WERI-Rb-1 (cell line): ENCODE measurements at regions not wholly inside any gene's neighbourhood (a gene's known extent, or its start where the extent isn't known, plus 50 kb on each side); places are given as distances from the start of the nearest gene placed in this dataset.
"Not testable (repeated sequence)": the region's sequence is repeated elsewhere in the genome, so short reads cannot be mapped to it uniquely, and the experiment has no call there.

Experiments
- DNase-seq: peaks from one replicate; pipeline ENCODE4 v3.0.0-alpha.2; 2020
- H3K27ac ChIP-seq: fragments of 250-450 bp; sonication (Bioruptor Pico); 2 replicates; pipeline ENCODE4 v1.5.1; 2020; ENCODE audit warnings: mild to moderate bottlenecking, moderate library complexity
- H3K27me3 ChIP-seq: fragments of 250-450 bp; sonication (Bioruptor Pico); 2 replicates; pipeline ENCODE4 v1.5.1; 2021; ENCODE audit warnings: mild to moderate bottlenecking, low read depth, moderate library complexity; ENCODE audit not compliant: insufficient read depth, severe bottlenecking
- H3K36me3 ChIP-seq: fragments of 250-450 bp; sonication (Bioruptor Pico); 2 replicates; pipeline ENCODE4 v1.5.1; 2020; ENCODE audit warnings: mild to moderate bottlenecking, moderate library complexity
- H3K4me3 ChIP-seq: 2 replicates; pipeline ENCODE4 v1.5.1; 2011; ENCODE audit warnings: low read depth, mild to moderate bottlenecking, control low read depth, low read length
- H3K9me3 ChIP-seq: fragments of 250-450 bp; sonication (Bioruptor Pico); 2 replicates; pipeline ENCODE4 v1.5.1; 2021; ENCODE audit warnings: mild to moderate bottlenecking, moderate library complexity; ENCODE audit not compliant: severe bottlenecking
- CTCF ChIP-seq: IDR thresholded peaks from 2 replicates; pipeline ENCODE4 v1.5.1; 2011; ENCODE audit warnings: low read depth, mild to moderate bottlenecking, control low read depth, inconsistent platforms, low read length

- H3K27ac ChIP-seq = no peak overlapping the region
- H3K27me3 ChIP-seq = no peaks in the 10 kb centered on the region
- no peaks in the 10 kb centered on the region for H3K36me3 ChIP-seq
- no peak overlapping the region for H3K4me3 ChIP-seq
- no peak for DNase-seq
- no peak for TF ChIP-seq CTCF
- no peaks in the 10 kb centered on the region for H3K9me3 ChIP-seq
Measured at GRCh38 chr5:112552216-112552615, 133.1 kb upstream of the EPB41L4A start.

DNA sequence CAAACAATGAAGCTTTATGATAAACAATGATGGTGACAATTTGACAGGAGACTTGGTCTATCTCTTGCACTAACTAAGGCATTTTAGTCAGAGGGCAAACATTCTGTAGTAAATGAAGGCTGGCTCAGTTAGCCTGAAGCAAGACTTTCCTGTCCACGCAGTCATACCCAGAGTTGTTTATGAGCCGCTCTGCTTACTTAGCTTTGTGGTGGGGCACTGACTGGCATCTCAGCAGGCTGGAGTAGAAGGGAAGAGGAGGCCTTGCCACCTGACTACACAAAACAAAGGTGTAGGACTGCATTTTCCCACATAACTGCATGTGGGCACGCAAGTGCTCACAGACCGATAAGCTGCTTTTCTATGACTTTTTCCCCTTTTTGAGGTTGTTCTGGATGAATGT is 133.7 kb upstream of the EPB41L4A start:
- no peak overlapping the region for H3K27ac ChIP-seq
- no peaks in the 10 kb centered on the region for H3K9me3 ChIP-seq
- DNase-seq = no peak
- H3K27me3 ChIP-seq = no peaks in the 10 kb centered on the region
- H3K4me3 ChIP-seq = no peak overlapping the region
- no peaks in the 10 kb centered on the region for H3K36me3 ChIP-seq
- TF ChIP-seq CTCF = no peak

DNA sequence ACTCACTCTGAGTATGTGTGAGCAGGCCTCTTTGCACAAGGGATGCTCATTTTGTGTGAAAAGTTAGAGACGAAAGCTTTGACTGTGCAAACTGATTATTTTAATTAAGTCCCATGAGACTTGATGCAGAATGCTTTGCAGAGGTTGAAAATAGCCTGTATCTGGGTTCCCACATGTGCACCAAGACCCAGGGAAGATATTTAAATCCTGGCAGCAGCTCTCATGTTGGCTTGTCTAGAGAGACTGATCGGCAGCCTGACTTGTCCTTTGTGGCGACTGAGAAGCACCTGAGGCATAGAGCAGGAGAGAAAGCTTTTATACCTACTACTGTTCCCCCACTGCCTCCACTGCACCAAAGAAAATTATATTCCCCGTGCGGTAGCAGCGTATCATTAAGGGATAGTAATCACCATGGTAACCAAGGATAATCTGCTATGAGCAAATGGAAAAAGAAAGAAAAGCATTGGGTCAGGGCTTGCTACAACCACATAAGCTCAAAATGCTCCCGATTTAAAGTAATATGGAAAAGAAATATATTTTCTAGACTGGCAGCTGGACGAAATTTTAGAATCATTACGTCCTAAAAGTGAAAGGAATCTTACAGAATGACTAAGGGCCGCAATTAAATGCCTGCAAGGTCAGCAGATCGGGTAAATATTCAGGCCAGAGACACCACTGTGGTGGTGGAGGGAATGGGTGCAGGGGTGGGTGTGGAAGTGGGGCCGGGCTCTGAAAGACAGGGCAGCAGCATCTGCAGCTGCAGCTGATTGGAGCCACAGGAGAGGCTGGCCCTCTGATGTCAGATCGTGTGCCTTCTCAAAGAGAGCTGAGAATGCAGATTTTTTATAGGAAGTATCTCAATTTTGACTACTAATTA is 135.3 kb upstream of the EPB41L4A start:
- H3K27ac ChIP-seq = no peak overlapping the region
- no peak for TF ChIP-seq CTCF
- no peaks in the 10 kb centered on the region for H3K9me3 ChIP-seq
- H3K36me3 ChIP-seq = no peaks in the 10 kb centered on the region
- DNase-seq = no peak
- H3K4me3 ChIP-seq = no peak overlapping the region
- no peaks in the 10 kb centered on the region for H3K27me3 ChIP-seq

GRCh38 chr5:112555197-112555596 is 136.1 kb upstream of the EPB41L4A start:
- Histone ChIP-seq H3K27ac (no peak overlapping the region), H3K4me3 (no peak overlapping the region), H3K9me3 (no peaks in the 10 kb centered on the region), H3K27me3 (no peaks in the 10 kb centered on the region), H3K36me3 (no peaks in the 10 kb centered on the region)
- no peak for TF ChIP-seq CTCF
- no peak for DNase-seq

DNA sequence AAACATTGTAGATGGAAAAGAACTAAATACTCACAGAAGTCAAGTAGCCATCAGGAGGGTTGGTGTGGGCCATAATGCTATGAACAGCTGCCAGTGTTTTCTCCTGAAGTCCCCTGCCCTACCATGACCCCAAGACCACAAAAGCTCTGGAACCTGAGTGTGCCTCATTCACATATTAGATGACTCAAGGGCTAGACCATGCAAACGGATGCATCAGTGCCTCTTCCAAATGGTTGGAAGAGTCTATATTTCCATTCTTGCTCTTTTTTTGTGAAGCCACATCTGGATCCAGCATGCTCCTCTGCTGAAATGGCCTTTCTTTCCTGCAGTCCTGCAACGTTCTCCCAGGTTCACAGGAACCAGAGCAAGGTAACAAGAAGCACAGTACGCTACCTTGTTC is 136.6 kb upstream of the EPB41L4A start:
- H3K36me3 ChIP-seq = no peaks in the 10 kb centered on the region
- H3K9me3 ChIP-seq = no peaks in the 10 kb centered on the region
- TF ChIP-seq CTCF = no peak

DNA sequence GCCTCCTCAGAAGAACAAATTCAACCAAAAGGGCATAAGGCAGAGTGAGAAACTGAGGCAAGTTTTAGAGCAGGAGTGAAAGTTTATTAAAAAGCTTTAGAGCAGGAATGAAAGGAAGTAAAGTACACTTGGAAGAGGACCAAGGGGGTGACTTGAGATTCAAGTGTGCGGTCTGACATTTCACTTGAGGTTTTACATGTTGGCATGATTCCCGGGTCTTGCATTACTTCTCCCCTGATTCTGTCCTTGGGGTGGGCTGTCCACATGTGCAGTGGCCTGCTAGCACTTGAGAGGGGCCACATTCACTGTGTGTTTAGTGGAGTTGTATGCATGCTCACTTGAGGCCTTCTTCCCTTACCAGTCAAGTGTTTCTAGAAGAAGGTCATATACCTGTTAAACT is 140.4 kb upstream of the EPB41L4A start:
- not testable (repeated sequence) for H3K27me3 ChIP-seq, DNase-seq, H3K4me3 ChIP-seq

More for the DNA sequence above, 136.6 kb upstream of the EPB41L4A start:
- Histone ChIP-seq H3K4me3 (no peak overlapping the region), H3K27me3 (no peaks in the 10 kb centered on the region), H3K27ac (no peak overlapping the region)
- no peak for DNase-seq

More for the DNA sequence above, 140.4 kb upstream of the EPB41L4A start:
- H3K9me3 ChIP-seq = peaks cover 13% of the 10 kb centered on the region
- H3K36me3 ChIP-seq, H3K27ac ChIP-seq: not testable (repeated sequence)
